Colonic mucosa (tissue), 4 donors: ENCODE measurements at regions not wholly inside any gene's neighbourhood (a gene's known extent, or its start where the extent isn't known, plus 50 kb on each side); places are given as distances from the start of the nearest gene placed in this dataset.

Source experiments
- DNase-seq: peaks from one replicate; pipeline ENCODE4 v3.0.0-alpha.2; 2020
- H3K27ac ChIP-seq: fragments of 200-600 bp; one replicate; pipeline ENCODE4 v1.8.0; 2021
- H3K27me3 ChIP-seq: fragments of 200-600 bp; one replicate; pipeline ENCODE4 v1.8.0; 2021
- H3K36me3 ChIP-seq: fragments of 200-600 bp; one replicate; pipeline ENCODE4 v1.8.0; 2021
- H3K4me1 ChIP-seq: fragments of 200-600 bp; one replicate; pipeline ENCODE4 v1.8.0; 2021; ENCODE audit warnings: mild to moderate bottlenecking
- H3K4me3 ChIP-seq: fragments of 200-600 bp; one replicate; pipeline ENCODE4 v1.8.0; 2021
- H3K9ac ChIP-seq, 2 donors: one replicate each; pipeline ENCODE4 v1.7.0; 2013; ENCODE audit warnings: control low read depth in 2 of 2, low read depth in 2 of 2, low read length in 2 of 2
- H3K9me3 ChIP-seq: fragments of 200-600 bp; one replicate; pipeline ENCODE4 v1.8.0; 2021
- intact Hi-C: fragments of 100-400 bp; cut with DNase I; formaldehyde crosslinking; loops from one replicate; pipeline ENCODE4 v1.14.1; 2022
- TF ChIP-seq, protein P1 (sequence below): fragments of 200-600 bp; IDR thresholded peaks from one replicate; pipeline ENCODE4 v1.8.0; 2022; ENCODE audit warnings: antibody characterized with exemption, mild to moderate bottlenecking
- donor health status: healthy.
- donor health status: DM: no; HTN: no; CAD: no.
- donor health status: DM: no; HTN: no; CAD: no.

DNA sequence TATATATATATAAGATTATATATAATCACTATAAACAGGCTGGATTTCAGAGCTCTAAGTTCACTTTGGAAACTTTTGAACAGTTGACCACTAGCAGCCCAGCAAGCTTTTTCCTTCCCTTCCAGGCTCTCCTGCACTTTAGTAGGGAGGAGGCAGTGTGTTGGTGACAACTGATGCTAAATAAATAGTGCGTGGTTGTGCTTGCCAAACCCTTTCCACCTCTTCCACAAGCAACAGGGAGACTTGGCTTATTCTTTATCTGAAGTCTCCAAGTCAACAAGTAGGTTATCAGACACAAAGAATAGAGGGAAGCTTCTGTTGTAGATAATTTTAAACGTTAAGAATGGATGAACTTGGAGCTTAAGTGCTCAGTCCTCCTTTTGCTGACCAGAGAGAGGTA, 408.2 kb upstream of the HNRNPA3 start:
- Histone ChIP-seq H3K27me3 (no peaks in the 10 kb centered on the region), H3K9ac (no peak overlapping the region)

GRCh38 chr2:176805345-176805744, 407.2 kb upstream of the HNRNPA3 start:
- no peak overlapping the region for H3K27ac ChIP-seq
- no peaks in the 10 kb centered on the region for H3K4me1 ChIP-seq
- no peaks in the 10 kb centered on the region for H3K27me3 ChIP-seq
- no peak for DNase-seq
- no peaks in the 10 kb centered on the region for H3K9me3 ChIP-seq
- TF ChIP-seq, protein P1, sequence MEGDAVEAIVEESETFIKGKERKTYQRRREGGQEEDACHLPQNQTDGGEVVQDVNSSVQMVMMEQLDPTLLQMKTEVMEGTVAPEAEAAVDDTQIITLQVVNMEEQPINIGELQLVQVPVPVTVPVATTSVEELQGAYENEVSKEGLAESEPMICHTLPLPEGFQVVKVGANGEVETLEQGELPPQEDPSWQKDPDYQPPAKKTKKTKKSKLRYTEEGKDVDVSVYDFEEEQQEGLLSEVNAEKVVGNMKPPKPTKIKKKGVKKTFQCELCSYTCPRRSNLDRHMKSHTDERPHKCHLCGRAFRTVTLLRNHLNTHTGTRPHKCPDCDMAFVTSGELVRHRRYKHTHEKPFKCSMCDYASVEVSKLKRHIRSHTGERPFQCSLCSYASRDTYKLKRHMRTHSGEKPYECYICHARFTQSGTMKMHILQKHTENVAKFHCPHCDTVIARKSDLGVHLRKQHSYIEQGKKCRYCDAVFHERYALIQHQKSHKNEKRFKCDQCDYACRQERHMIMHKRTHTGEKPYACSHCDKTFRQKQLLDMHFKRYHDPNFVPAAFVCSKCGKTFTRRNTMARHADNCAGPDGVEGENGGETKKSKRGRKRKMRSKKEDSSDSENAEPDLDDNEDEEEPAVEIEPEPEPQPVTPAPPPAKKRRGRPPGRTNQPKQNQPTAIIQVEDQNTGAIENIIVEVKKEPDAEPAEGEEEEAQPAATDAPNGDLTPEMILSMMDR = no peak
- H3K36me3 ChIP-seq = no peaks in the 10 kb centered on the region
- no peak overlapping the region for H3K9ac ChIP-seq
- H3K4me3 ChIP-seq = no peak overlapping the region
- intact Hi-C loops = no loop called here

More for the DNA sequence above, 408.2 kb upstream of the HNRNPA3 start:
- no peaks in the 10 kb centered on the region for H3K4me1 ChIP-seq
- TF ChIP-seq, protein P1 = no peak
- no peak overlapping the region for H3K4me3 ChIP-seq
- intact Hi-C loops = no loop called here
- no peak overlapping the region for H3K27ac ChIP-seq
- no peaks in the 10 kb centered on the region for H3K36me3 ChIP-seq
- H3K9me3 ChIP-seq = no peaks in the 10 kb centered on the region
- no peak for DNase-seq

DNA sequence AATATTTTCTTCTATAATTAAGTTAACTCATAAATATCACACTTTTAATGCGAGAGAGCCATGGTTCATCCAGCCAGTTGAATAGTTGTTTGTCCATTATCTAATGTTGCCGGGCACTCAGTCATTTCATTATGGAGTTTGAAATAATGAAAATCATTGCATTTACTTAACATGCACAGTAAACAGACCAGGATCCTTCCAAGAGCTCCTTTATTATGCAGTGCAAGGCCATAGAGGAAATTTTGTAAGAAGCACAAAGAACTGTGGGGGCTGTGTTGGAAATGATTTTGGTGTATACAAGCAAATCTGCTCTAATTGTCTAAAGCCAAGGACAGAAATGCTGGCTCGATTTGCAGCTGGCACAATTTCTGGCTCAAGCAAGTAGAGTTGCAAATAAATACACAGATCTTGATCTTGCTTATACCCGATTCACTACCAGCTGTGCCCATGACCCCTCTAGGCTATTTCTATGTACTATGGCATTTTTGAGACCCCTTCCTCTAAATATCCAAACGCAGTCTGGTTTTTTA, 400.3 kb upstream of the HNRNPA3 start:
- Histone ChIP-seq H3K27ac (no peak overlapping the region), H3K27me3 (no peaks in the 10 kb centered on the region), H3K9me3 (no peaks in the 10 kb centered on the region), H3K36me3 (no peaks in the 10 kb centered on the region), H3K4me1 (no peaks in the 10 kb centered on the region), H3K9ac (no peak overlapping the region), H3K4me3 (no peak overlapping the region)
- DNase-seq = no peak
- TF ChIP-seq, protein P1 = no peak
- intact Hi-C loops = loop anchor here (10.0 kb wide), 2 partner anchors 332 to 688 kb away; partner anchors contain the start of genes HOXD8 and HOXD9

DNA sequence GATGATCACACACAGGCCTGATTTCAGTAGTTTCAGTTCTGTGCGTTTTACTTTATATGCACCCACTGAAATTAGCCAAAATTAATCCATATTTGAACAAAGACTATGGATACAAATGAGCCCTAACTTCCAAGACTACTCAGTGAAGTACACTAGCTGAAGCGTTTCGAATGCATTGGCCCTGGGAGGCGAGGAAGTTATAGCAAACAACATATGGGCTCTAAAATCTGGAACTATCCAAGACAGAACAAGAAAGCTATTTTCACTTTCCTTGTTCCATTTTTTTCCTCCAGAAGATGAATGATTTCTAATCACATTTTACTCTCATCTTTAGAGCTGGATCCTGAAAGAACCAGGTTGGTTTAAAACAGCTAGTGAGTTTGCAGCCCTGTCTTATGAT, 399.4 kb upstream of the HNRNPA3 start:
- Histone ChIP-seq H3K36me3 (no peaks in the 10 kb centered on the region), H3K27ac (no peak overlapping the region), H3K9me3 (no peaks in the 10 kb centered on the region), H3K4me1 (no peaks in the 10 kb centered on the region), H3K27me3 (no peaks in the 10 kb centered on the region), H3K9ac (no peak overlapping the region), H3K4me3 (no peak overlapping the region)
- intact Hi-C loops = loop anchor here (10.0 kb wide), 2 partner anchors 332 to 688 kb away; partner anchors contain the start of genes HOXD8 and HOXD9
- TF ChIP-seq, protein P1 = no peak
- DNase-seq = no peak

GRCh38 chr2:176813621-176814049, 399.0 kb upstream of the HNRNPA3 start:
- intact Hi-C loops = loop anchor here (10.0 kb wide), 2 partner anchors 331 to 689 kb away; partner anchors contain the start of genes HOXD8 and HOXD9
- TF ChIP-seq, protein P1 = no peak
- Histone ChIP-seq H3K4me1 (no peaks in the 10 kb centered on the region), H3K36me3 (no peaks in the 10 kb centered on the region), H3K27me3 (peaks cover 2% of the 10 kb centered on the region), H3K27ac (no peak overlapping the region), H3K9ac (no peak overlapping the region), H3K9me3 (no peaks in the 10 kb centered on the region), H3K4me3 (no peak overlapping the region)
- no peak for DNase-seq
